Vagina (tissue), 2 donors: ENCODE measurements at regions not wholly inside any gene's neighbourhood (a gene's known extent, or its start where the extent isn't known, plus 50 kb on each side); places are given as distances from the start of the nearest gene placed in this dataset.

Experiments
- DNase-seq, 2 donors: peaks; one replicate each; pipeline ENCODE4 v3.0.0-alpha.2; 2017; ENCODE audit errors: extremely low spot score in 2 of 2
- H3K27ac ChIP-seq: fragments of 200-600 bp; sonication (generic); one replicate; pipeline ENCODE4 v1.5.1; 2019
- H3K27me3 ChIP-seq: fragments of 200-600 bp; sonication (generic); one replicate; pipeline ENCODE4 v1.5.1; 2019
- H3K36me3 ChIP-seq, 2 donors: fragments of 200-600 bp; sonication (generic); one replicate each; pipeline ENCODE4 v1.5.1; 2017 to 2019
- H3K4me1 ChIP-seq: fragments of 200-600 bp; sonication (generic); one replicate; pipeline ENCODE4 v1.5.1; 2019
- H3K4me3 ChIP-seq, 2 donors: fragments of 200-600 bp; sonication (generic); 1 replicate in 1 of 2; 2 replicates in 1 of 2; pipeline ENCODE4 v1.5.1; 2016 to 2019
- H3K9me3 ChIP-seq: fragments of 200-600 bp; sonication (generic); one replicate; pipeline ENCODE4 v1.5.1; 2019
- POLR2A ChIP-seq, 2 donors: fragments of 450-650 bp; IDR thresholded peaks; one replicate each; pipeline ENCODE4 v1.6.1; 2017; ENCODE audit warnings: antibody characterized with exemption in 2 of 2, mild to moderate bottlenecking in 2 of 2, moderate library complexity in 2 of 2
- POLR2AphosphoS5 ChIP-seq, 2 donors: sonication (generic); formaldehyde crosslinking; IDR thresholded peaks; one replicate each; pipeline ENCODE4 v1.9.0; 2017; ENCODE audit warnings: antibody characterized with exemption in 2 of 2, mild to moderate bottlenecking in 2 of 2, low read depth in 1 of 2; ENCODE audit not compliant: insufficient read depth in 1 of 2
- intact Hi-C: fragments of 100-400 bp; cut with DNase I; formaldehyde crosslinking; loops from one replicate; pipeline ENCODE4 v1.15.1; 2023
- TF ChIP-seq, protein P1 (sequence below), 3 experiments: fragments of 450-650 bp in 2 of 3; fragments of 200-600 bp in 1 of 3; sonication (generic) in 1 of 3; IDR thresholded peaks; one replicate each; pipeline ENCODE4 v1.5.1; 2017 to 2019; ENCODE audit warnings: antibody characterized with exemption in 3 of 3, mild to moderate bottlenecking in 2 of 3, moderate library complexity in 2 of 3

DNA sequence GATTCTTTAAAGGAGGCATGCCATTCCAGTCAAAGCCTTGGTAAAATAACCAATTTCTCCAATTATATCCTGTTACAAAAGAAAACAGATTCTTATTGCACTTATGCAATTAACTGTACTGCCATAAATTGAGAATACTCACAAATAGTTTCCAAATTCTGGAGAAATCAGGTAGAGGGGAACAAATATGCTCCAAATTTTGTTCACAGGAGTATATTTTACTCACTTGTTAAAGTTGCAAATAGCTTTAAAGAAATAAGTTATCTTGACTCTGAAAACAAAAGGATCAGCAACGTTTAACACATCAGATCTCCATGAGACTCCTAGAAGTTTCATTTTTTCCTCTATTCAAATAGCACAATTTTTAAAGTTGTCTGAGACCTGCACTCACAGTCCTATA lies 712.1 kb upstream of the ARRDC4 start:
- Histone ChIP-seq H3K4me1 (no peaks in the 10 kb centered on the region), H3K9me3 (no peaks in the 10 kb centered on the region), H3K4me3 (no peak overlapping the region), H3K36me3 (no peaks in the 10 kb centered on the region), H3K27me3 (no peaks in the 10 kb centered on the region), H3K27ac (no peak overlapping the region)
- TF ChIP-seq, protein P1, sequence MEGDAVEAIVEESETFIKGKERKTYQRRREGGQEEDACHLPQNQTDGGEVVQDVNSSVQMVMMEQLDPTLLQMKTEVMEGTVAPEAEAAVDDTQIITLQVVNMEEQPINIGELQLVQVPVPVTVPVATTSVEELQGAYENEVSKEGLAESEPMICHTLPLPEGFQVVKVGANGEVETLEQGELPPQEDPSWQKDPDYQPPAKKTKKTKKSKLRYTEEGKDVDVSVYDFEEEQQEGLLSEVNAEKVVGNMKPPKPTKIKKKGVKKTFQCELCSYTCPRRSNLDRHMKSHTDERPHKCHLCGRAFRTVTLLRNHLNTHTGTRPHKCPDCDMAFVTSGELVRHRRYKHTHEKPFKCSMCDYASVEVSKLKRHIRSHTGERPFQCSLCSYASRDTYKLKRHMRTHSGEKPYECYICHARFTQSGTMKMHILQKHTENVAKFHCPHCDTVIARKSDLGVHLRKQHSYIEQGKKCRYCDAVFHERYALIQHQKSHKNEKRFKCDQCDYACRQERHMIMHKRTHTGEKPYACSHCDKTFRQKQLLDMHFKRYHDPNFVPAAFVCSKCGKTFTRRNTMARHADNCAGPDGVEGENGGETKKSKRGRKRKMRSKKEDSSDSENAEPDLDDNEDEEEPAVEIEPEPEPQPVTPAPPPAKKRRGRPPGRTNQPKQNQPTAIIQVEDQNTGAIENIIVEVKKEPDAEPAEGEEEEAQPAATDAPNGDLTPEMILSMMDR (IDR thresholded peaks at IDR 0.05): no peak
- no peak for TF ChIP-seq POLR2AphosphoS5 (IDR thresholded peaks at IDR 0.05; ENCODE audit: insufficient read depth in 1 of 2, low read depth in 1 of 2)
- no peak for TF ChIP-seq POLR2A (IDR thresholded peaks at IDR 0.05)
- intact Hi-C loops: no loop called here
- no peak for DNase-seq

DNA sequence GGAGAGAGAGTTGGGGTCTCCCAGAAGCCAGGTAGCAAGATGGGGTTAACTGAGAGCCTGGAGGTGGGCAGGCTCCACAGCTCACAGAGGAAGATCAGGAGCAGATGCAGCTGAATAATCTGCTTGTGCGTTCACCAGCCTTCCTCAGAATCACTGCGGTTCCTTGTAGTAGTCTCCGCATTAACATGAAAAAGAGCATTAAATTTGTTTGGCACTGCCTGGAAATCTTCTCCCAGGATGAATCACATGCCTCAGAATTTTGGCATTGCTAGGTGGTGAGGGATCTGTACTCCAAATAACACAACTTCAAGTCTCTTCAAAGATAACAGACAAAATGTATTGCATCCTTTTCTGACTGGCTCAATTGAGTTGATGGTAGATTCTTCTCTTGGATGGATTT lies 700.6 kb upstream of the ARRDC4 start:
- Histone ChIP-seq H3K27me3 (no peaks in the 10 kb centered on the region), H3K36me3 (no peaks in the 10 kb centered on the region), H3K4me1 (no peaks in the 10 kb centered on the region), H3K27ac (no peak overlapping the region), H3K9me3 (no peaks in the 10 kb centered on the region), H3K4me3 (no peak overlapping the region)
- no peak for TF ChIP-seq POLR2AphosphoS5 (IDR thresholded peaks at IDR 0.05; ENCODE audit: insufficient read depth in 1 of 2, low read depth in 1 of 2)
- TF ChIP-seq, protein P1 (IDR thresholded peaks at IDR 0.05): no peak
- TF ChIP-seq POLR2A (IDR thresholded peaks at IDR 0.05): no peak
- DNase-seq: no peak
- intact Hi-C loops: no loop called here

DNA sequence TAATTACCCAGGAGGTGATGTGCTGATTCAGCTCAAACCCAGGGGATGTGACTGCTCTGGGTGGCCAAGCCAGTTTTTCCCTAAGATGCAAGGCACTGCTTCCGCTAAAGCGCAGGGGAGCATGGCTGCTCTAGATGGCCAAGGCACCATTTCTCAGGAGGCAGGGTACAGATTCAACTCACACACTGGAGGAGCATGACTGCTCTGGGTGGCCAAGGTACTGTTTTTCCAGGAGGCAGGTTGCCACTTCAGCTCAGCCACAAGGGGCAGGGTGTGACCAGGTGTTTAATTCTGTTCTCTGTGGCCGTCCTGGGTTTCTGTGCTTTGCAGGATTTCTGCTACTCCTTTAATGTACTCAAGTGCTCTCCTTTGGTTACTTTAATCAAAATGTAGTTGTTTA lies 659.3 kb upstream of the ARRDC4 start:
- DNase-seq: no peak
- intact Hi-C loops: no loop called here
- H3K27ac ChIP-seq: no peak overlapping the region
- H3K36me3 ChIP-seq: no peaks in the 10 kb centered on the region
- H3K27me3 ChIP-seq: no peaks in the 10 kb centered on the region
- no peak overlapping the region for H3K4me3 ChIP-seq
- TF ChIP-seq, protein P1 (IDR thresholded peaks at IDR 0.05): no peak
- TF ChIP-seq POLR2A (IDR thresholded peaks at IDR 0.05): no peak
- TF ChIP-seq POLR2AphosphoS5 (IDR thresholded peaks at IDR 0.05; ENCODE audit: insufficient read depth in 1 of 2, low read depth in 1 of 2): no peak
- H3K4me1 ChIP-seq: no peaks in the 10 kb centered on the region
- H3K9me3 ChIP-seq: no peaks in the 10 kb centered on the region

DNA sequence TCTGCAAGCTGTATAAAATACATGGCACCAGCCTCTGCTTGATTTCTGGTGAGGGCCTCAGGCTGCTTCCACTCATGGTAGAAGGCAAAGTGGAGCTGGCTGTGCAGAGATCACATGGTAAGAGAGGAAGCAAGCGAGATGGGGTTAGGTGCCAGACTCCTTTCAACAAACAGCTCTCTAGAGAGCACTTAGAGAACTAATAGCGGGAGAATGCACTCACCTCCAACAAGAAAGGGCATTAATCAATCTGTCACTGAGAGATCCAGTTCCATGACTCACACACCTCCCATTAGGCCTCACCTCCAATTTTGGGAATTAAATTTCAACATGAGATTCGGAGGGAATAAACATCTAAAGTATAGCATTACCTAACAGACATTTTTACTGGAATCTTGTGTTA lies 644.1 kb upstream of the ARRDC4 start:
- Histone ChIP-seq H3K9me3 (no peaks in the 10 kb centered on the region), H3K36me3 (no peaks in the 10 kb centered on the region), H3K27me3 (no peaks in the 10 kb centered on the region), H3K4me3 (no peak overlapping the region), H3K4me1 (no peaks in the 10 kb centered on the region), H3K27ac (no peak overlapping the region)
- DNase-seq: no peak
- intact Hi-C loops: no loop called here
- TF ChIP-seq, protein P1 (IDR thresholded peaks at IDR 0.05): no peak
- TF ChIP-seq POLR2A (IDR thresholded peaks at IDR 0.05): no peak
- TF ChIP-seq POLR2AphosphoS5 (IDR thresholded peaks at IDR 0.05; ENCODE audit: insufficient read depth in 1 of 2, low read depth in 1 of 2): no peak

DNA sequence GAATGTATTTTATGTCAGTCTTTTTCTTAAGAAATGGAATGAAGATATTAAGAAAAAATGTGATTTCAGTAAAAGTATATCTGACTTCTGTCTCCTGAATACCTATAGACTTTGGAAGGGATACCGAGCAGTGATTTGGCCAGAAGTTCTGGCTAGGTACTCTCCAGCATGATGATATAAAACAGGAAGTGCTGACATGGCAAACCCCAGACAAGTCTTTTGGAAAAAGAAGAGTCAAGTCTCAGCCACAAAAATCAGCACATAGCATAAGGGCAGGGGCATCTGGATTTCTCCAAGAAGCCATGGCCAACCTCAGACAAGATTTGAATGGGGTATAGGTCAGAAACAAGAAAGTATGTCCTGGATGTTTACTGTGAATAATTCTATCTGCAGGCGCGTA lies 643.3 kb upstream of the ARRDC4 start:
- no peaks in the 10 kb centered on the region for H3K4me1 ChIP-seq
- intact Hi-C loops: no loop called here
- H3K4me3 ChIP-seq: no peak overlapping the region
- no peaks in the 10 kb centered on the region for H3K27me3 ChIP-seq
- no peak for TF ChIP-seq POLR2A (IDR thresholded peaks at IDR 0.05)
- TF ChIP-seq, protein P1 (IDR thresholded peaks at IDR 0.05): no peak
- TF ChIP-seq POLR2AphosphoS5 (IDR thresholded peaks at IDR 0.05; ENCODE audit: insufficient read depth in 1 of 2, low read depth in 1 of 2): no peak
- H3K27ac ChIP-seq: no peak overlapping the region
- no peak for DNase-seq
- H3K36me3 ChIP-seq: no peaks in the 10 kb centered on the region
- no peaks in the 10 kb centered on the region for H3K9me3 ChIP-seq
